Urothelium cell line (cell line): ENCODE measurements at regions not wholly inside any gene's neighbourhood (a gene's known extent, or its start where the extent isn't known, plus 50 kb on each side); places are given as distances from the start of the nearest gene placed in this dataset.
"Not testable (repeated sequence)": the region's sequence is repeated elsewhere in the genome, so short reads cannot be mapped to it uniquely, and the experiment has no call there.

Source experiments
- DNase-seq: peaks from one replicate; pipeline ENCODE4 v3.0.0; 2011; ENCODE audit warnings: low spot score, mixed read lengths
- FAIRE-seq: peaks from 2 replicates; lab custom pipeline; 2011; peaks lifted over from hg19 to GRCh38; lab: Jason Lieb, UNC

DNA sequence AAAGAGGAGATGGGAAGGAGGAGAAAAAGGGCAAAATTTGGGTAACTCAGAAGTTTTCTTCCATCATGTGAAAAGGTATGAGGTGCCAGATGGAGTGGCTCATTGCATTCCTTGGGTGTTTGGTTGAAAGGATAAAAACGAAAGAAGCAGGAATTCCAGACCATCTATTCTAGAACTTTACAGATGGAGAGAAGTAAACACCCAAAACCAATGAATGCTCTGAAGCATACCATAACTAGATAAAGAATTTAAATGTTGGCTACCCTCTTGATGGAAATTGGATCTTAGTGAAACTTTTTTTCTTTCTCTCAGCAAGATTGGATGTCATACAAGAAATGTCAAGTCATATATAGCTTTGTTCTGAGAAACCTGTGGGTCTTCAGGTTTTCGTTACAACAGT, 175.6 kb upstream of the FAR2 start:
- FAIRE-seq (no peak), DNase-seq (no peak)

DNA sequence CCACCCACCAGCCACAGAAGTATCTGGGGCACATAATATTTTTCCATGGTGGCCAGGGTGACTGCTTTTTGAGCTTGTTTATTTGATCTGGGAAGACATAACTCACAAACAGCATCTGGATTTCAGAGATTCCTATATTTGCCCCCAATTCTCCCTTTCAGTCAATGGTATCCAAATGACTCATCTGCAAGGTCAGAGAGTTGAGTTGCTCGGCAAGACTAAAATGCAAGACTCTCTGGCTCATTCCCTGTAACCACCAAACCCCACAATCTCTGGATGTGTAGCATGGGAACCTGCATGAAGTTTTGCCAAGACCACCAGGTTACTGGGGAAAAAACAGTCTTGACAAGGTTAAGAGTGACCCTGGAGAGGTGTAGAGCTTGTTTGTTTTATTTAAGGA, 174.9 kb upstream of the FAR2 start:
- FAIRE-seq (no peak), DNase-seq (peak; percentile 13)

DNA sequence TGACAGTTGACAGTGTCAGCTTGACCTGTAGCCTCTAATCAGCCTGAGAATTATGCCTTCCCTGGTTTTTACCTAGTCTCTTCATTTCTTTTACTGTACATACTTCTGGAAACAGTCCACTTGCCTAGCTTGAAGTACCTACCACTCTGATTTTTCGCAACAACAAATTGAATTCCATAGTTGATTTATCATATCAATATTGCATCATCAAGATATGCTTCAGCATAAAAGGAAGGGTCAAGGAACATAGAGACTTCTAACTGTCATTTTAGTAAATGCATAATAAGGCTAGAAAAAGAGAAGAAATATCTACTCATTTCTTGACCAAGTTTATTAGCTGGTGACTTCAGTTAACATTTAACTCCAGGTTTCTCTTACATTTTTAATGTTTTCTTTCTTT, 174.2 kb upstream of the FAR2 start:
- FAIRE-seq (no peak), DNase-seq (no peak)

DNA sequence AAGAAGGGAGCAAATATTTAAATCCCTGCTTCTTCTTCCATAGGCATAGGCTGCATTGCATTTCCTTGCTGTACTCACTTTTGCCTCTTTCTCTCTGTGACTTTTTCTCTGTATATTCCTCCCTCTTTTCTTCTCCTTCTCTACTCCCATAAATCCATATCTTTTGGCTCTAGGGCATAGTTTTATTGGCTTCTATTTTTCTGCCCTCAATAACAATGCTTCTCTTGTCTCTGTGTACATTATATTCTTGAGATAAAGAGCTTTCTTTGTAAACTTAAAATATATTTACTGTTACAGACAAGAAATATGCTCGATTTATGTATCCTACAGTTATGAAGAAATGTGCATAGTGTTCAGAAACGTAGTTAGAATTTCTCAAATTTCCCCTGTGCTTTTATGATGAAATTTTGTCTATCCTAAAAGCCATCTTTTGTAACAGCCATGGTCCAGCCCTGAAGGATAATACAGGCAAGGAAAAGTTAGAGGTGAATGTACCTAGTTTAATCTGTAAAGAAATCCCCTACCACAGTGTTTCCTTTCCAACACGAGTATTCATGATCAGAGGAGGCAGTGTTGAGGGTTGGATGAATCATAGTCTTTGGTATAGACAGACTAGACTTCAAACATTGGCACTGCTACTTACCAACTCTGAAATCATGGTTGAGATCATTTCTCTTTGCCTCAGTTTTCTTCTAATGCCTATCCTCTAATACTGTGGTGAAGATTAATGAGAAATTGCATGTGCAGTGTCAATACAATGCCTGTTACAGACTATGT, 173.3 kb upstream of the FAR2 start:
- no peak for DNase-seq

DNA sequence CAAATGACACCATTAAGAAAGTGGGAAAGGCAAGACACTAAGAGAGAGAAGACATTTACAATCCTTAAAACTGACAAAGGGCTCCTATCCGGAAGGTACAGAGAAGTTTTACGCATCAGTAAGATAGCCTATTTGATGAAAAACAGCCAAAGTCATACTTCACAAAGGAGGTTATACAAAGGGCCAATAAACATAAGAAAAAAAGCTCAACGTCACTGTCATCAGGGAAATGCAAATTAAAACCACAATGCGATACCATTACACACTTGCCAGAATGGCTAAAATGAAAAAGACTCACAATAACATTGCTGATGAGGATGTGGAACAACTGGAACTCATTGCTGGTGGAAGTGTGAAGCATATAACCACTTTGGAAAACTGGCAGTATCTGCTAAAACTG, 168.6 kb upstream of the FAR2 start:
- DNase-seq, result no peak
- FAIRE-seq, result no peak

More for the DNA sequence above, 173.3 kb upstream of the FAR2 start:
- FAIRE-seq, result peak; percentile 30

DNA sequence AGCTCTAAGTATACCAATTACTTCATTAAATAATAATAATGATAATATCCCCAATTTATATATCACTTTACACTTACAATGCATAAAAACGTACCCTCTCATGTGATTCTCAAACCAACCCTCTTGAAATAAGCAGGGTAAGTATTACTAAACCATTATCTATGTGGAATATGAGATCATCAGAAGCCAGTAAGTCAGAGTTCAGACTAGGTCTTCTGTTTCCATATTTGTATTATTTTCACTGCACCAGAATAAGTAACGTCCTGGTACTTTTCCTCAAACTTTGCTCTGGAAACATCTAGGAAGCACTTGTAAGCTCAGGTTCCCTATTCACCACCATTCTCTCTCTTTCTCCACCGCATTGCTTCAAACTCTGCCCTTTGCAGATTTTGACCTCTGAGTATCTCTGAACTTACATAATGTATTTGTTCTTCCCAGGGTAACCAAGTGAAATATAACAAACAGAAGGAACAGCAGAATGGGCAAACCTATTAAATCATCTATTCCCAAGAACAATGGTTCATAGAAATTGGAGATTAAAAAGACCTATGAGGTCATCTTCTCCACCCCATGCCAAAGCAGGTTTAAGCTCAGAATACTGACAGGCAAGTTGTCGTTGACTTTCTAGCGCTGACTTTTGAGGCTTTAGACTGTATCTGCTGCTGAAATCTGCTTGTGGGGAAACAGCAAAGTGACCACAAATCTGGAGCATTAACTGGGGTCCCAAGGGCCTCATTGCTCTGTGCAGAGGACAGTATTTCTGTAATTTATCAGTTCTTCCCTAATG, 161.3 kb upstream of the FAR2 start:
- DNase-seq (no peak), FAIRE-seq (no peak)

DNA sequence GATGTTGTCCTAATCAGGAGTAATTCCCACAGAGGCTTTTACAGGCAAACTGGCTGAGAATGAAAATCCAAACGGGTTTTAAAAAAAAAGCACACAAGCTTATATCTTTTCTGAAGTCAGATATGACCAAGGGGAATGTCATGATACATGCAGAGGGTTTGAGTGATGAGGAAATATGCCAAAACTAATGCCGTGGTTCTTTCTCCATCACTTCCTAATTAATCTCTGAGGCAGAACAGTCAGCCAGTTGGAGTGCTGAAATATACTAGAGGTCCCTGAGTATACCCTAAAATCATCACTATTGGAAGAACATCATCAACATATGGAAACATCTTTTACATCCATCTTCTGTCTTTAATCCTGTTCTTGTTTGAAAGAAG, 160.8 kb upstream of the FAR2 start:
- FAIRE-seq (no peak), DNase-seq (no peak)

DNA sequence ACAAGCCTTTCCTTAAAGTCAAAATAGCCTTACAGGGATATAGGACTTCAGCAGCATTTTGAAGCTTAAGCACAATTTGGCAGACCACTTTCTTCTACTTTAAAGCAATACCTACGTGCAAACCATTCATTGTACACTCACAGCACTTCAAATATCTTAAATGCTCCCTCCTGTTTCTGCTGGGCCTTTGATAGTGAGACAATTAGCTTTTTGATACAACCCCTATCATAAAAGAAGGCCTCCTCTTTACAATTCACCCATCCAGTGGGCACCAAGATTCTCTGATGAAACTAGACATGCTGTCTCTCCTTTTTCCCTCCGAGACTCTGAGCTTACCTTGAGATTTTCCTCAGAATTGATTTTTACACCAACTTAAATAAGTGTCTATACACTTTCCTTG, 157.5 kb upstream of the FAR2 start:
- DNase-seq (no peak), FAIRE-seq (no peak)

DNA sequence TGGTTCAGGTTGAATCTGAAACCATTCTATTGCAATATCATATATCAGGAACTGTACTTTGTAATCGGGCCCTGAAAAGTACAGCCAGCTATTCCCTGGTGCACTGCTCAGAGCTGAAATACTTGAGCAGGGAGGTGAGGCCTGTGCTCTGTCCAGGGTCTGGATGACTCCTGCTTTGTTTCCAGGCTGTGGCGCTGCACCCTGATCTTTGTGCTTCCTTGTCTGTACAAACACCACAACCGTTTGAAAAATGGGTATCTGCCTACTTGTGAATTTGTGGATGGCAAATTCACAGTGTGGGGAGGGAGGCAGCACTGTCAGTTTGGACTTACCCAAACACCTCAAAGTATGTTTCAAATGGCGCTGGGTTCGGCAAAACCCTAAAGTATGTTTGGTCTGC, 155.4 kb upstream of the FAR2 start:
- DNase-seq, result no peak
- FAIRE-seq, result no peak

DNA sequence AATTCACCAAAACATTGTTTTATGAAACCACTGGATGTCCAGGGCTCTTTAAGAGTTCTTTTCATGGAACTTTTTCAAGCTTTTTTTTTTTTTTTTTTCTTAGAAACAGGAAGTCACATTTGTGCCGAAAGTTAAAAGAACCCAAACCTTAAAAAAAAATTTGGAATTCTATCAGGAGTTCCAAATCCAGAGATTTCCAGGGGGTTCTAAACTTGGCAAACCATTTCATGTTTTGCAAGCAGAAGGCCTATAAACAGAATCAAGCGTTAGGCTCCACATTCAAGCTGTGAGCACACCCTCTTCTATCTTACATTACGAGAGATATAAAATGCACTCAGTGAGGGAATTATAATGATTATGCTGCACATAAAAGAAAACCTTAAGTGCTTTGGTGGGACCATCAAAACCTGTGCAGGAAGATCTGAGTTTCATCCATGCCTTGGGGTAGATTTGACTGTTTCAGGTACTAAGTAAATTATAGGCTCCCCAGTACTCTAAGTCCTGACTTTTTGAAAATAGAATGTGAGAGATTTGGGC, 154.8 kb upstream of the FAR2 start:
- DNase-seq (no peak), FAIRE-seq (no peak)

DNA sequence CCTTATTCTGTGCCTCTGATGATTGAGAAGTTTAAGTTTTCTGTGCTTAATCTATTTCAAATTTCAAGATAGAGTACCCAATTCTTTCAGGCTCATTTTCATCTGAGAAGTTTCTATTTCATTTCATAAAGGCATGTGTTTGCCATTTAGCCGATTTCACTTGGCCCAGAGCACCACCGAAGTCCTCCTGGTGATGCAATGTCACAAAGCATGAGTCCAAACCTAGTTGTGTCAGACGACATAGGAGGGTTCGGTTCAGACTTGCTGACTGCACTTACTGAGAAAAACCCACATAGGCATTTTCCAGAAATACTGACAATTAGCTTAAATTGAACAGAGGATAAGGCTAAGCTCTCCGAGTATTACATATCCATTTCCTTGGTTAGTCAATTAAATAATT, 152.4 kb upstream of the FAR2 start:
- FAIRE-seq (no peak), DNase-seq (no peak)

DNA sequence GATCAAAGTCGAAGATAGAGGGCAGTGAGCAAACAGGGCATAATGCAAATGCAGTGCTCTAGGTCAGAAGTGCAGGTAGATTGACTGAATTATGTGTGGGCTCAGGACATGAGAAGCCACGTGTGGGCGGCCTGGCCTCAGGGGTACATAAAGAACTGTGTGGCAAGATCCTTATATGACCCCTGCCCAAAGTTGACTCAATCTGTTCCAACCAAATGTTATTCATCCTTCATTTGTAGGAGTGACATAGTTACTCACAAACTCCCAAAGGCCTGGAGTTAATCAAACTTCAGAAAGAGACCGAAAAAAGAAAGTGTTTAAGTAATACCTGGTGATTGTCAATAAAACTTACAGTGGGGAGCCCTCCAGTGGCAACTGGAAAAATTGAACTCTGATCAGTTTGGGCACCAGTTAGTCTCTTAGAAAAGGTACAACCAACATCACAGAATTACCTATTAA, 150.4 kb upstream of the FAR2 start:
- DNase-seq, result peak; percentile 31
- FAIRE-seq, result no peak

DNA sequence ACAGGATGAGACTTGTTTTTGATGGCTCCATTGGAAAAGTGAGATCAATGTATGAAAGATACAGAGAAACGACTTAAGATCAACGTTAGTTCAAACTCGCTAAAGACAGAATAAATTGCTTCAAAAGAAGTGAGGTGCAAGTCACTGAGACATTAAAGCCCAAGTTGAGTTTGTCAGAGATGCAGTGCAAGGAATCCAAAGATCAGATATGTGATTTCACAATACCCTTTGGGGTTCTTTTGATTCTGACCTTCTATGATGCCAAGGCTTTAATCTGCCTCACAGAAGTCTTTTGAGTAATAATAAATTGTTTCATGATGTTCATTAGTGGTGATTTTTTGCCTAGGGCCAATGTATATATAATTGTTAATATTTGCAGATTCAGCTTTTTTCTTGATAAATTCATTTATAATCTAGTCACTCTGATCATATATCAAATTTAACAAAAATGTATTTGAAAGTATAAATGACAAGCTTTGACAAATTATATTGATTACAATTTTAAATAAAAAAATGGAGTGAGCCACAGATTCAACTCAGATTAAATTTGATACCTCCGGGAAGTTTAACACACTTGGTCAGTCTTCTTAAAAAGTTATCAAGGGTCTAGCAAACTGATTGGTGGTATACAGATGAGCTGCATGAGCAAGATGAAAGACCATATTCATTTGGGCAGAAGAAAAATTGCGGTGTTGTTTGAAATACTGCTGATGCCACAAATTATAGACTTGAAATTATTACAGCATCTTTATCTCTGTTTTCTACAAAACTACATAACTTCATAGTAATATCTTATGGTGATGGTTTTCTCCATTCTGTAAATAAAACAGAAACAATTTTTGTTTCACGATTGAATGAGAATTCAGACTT, 144.8 kb upstream of the FAR2 start:
- no peak for DNase-seq
- FAIRE-seq, result no peak

DNA sequence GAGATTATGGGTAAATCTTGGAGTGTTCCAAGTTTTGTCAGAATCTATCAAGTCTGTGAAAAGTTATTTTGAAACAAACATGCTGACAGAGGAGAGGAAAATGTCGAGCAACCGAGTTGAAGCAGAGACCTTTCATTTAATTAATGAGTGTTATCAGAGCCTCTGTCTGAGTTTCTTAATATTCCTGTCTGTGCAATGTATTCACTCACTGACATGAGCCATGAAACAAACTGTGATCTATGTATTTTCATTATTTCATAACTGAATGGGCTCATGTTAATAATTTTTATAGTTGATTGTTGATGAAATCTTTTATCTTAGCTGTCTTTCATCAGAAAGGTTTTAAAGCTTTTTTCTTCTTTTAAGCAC, 144.2 kb upstream of the FAR2 start:
- FAIRE-seq (no peak), DNase-seq (no peak)

DNA sequence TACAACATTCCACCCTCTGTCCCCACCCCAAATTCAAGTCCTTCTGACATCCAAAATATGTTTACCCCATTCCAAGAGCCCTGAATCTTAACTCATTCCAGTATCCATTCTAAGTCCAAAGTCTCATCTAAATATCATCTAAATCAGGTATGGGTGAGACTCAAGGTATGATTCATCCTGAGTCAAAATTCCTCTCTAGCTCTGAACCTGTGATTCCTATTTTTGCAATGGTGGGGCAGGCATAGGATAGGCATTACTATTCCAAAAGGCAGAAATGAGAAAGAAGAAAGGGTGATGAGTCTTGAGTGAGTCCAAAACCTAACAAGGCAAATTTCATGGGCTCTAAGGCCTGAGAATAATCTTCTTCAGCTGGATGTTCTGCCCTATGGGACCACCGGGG, 140.3 kb upstream of the FAR2 start:
- DNase-seq (no peak), FAIRE-seq (no peak)

DNA sequence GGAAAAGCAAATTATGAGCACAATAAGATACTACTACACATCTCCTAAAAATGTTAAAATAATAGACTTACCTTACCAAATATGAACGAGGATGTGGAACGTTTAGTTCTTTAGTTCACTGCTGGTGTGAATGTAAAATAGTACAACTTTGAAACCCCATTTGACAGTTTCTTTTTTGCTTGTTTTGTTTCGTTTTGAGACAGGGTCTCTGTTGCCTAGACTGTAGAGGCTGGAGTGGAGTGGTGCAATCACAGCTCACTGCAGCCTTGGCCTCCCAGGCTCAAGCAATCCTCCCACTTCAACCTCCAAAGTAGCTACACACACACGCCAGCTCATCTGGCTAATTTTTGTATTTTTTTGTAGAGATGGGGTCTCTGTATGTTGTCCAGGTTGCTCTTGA, 136.4 kb upstream of the FAR2 start:
- FAIRE-seq, result no peak
- DNase-seq, result no peak

DNA sequence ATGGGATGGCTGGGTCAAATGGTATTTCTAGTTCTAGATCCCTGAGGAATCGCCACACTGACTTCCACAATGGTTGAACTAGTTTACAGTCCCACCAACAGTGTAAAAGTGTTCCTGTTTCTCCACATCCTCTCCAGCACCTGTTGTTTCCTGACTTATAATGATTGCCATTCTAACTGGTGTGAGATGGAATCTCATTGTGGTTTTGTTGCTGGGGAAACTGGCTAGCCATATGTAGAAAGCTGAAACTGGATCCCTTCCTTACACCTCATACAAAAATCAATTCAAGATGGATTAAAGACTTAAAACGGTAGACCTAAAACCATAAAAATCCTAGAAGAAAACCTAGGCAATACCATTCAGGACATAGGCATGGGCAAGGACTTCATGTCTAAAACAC, 131.5 kb upstream of the FAR2 start:
- not testable (repeated sequence) for FAIRE-seq, DNase-seq

DNA sequence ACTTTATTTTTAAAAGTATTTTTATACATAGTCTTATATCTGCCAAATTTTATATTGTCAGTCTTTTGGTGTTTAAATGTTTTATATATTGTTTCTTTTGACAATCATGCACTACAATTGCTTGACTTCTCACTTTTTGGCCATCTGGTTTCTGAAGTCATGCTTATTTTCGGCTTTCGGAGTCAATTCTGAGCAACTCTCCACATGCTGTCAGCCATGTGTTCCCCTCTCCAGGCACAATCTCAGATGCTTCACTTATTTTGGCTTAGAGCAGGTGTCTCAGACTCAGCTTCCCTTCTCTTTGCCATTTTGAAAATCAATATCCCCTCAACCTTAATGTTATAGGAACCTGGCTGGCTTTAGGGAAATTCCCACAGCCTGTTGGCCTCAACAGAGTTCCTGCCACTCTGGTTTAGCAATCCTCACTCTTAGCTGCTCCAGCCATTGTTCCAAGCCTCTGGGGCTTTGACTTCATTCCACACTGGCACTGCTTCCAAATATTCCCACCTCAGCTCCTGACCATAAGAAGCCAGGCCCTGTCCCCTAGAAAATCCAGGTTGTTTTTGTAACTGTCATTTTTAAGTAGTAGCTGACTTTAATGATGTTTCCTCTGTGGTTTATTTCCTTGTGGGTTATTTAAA, 125.5 kb upstream of the FAR2 start:
- DNase-seq, result no peak
- FAIRE-seq, result no peak

DNA sequence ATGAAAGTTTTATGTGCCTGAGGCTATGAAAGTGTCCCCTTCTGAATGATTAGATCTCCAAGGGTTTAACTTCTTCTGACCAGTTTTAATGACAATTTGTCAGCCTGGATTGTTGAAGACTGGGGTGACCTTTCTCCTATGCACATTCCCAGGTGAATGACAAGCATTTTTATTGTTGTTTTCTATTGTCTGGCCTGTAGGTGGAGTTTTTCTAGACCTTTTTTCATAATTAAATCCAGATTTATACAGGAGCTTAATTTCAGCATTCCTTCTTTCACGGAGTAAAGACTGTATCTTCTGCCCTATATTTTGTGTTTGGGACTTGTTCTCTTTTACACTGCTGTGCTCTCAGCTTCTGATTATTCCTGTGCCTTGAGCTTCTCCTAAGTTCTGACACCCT, 125.0 kb upstream of the FAR2 start:
- DNase-seq (no peak), FAIRE-seq (no peak)

DNA sequence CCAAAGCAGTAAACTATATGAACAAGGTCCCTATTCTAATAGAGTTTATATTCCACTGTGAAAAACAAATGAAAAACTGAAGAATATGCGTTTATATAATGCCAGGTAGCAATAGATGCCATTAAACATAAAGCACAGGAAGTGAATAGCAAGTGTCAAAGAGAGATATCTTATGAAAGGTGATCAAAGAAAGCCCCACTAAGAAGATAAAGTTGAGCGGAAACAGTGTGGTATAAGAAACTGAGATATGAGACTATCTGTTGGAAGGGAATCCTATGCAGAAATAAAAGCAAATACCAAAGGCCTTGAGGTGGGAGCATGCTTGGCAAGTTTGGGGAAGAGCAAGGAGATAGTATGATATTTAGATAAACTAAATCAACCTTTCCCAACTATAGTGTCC, 123.1 kb upstream of the FAR2 start:
- FAIRE-seq (no peak), DNase-seq (no peak)

DNA sequence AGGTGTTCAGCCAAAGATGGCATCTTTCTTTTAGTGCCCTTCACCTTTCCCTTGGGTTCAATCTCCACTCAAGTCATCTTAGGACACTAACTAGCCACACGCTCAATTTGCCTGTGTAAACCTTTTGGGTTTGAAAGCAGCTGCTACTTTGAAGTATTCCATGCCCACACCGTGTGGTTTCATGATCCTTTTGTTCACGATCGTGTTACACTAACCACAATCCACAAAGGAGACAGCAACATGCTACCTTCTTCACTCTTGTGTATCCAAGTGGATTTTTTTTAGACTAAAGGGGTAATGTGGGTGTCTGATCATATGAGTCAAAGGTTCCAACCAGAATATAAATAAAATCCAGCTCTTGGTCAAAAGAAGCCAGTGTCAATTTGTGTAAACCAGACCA, 122.7 kb upstream of the FAR2 start:
- DNase-seq, result peak; percentile 41
- no peak for FAIRE-seq
